ENCODE measurements at regions not wholly inside any gene's neighbourhood (a gene's known extent, or its start where the extent isn't known, plus 50 kb on each side); places are given as distances from the start of the nearest gene placed in this dataset.

- intact Hi-C loops (cut with micrococcal nuclease), result no loop called here
- DNase-seq, result no peak
- ATAC-seq, result no peak
These were observed 387.8 kb downstream of the OMA1 start for GRCh38 chr1:58158506-58159433.

- ATAC-seq (no peak), DNase-seq (no peak)
- intact Hi-C loops (cut with micrococcal nuclease), result no loop called here
These were observed 388.5 kb downstream of the OMA1 start for GRCh38 chr1:58158016-58158415.

- DNase-seq, result no peak
- intact Hi-C loops (cut with micrococcal nuclease), result no loop called here
- ATAC-seq, result no peak
These were observed 389.3 kb downstream of the OMA1 start for GRCh38 chr1:58157256-58157655.

- intact Hi-C loops (cut with micrococcal nuclease), result no loop called here
- DNase-seq (no peak), ATAC-seq (no peak)
These were observed 389.7 kb downstream of the OMA1 start for GRCh38 chr1:58156831-58157230.

- intact Hi-C loops (cut with micrococcal nuclease), result no loop called here
- ATAC-seq, result peak; percentile 14
These were observed 390.4 kb downstream of the OMA1 start for GRCh38 chr1:58156124-58156468.

GRCh38 chr1:58155418-58156123 is 391.0 kb downstream of the OMA1 start:
- peak; percentile 94 for ATAC-seq
- intact Hi-C loops (cut with micrococcal nuclease), result no loop called here
- peak; percentile 58 for DNase-seq

More at GRCh38 chr1:58156124-58156468, 390.4 kb downstream of the OMA1 start:
- no peak for DNase-seq

- no peak for DNase-seq
- ATAC-seq, result no peak
- intact Hi-C loops (cut with micrococcal nuclease), result no loop called here
These were observed 392.3 kb downstream of the OMA1 start for GRCh38 chr1:58154256-58154655.

DNA sequence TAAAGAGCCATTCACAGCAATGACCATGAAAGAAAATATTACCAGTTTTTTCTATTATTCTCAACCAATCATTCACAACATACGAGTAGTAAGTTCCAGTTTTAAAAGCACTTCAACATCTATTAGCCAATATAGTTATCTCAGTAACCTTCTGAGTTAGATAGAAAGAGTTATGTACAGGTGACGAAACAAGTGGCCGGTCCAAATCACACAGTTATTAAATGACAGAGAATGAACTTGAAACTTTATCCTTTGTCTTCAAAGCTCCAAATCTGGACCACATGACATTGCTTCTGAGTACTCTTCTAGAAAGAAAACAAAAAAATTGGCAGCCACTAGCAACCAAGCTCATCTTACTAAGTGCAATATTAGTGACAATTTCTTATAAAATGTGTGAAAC is 393.8 kb downstream of the OMA1 start:
- ATAC-seq, result no peak
- DNase-seq, result no peak
- intact Hi-C loops (cut with micrococcal nuclease), result no loop called here

DNA sequence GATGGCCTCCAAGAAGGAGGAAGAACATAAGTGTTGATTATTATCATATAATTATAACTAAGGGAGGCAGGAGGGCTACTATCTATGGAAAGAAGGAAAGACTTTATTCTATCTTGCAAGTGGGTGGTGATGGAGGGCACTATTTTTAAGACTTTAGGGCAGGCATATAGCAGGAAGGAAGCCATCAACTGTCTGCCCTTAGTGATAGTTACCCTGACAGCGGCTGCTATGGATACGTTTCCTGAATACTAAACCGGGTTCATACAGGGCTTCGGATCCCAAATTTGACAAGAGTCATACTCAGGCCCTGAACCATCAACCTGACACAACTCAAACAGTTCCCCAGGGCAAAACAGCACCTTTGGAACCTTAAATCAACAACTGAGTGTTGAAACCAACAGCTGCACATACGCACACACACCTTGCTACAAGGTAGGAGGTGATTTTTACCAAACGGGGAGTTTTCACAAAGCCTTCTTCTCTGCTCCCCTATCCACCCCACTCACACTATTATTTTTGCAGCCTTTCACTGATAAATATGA is 397.2 kb downstream of the OMA1 start:
- DNase-seq (no peak), ATAC-seq (no peak)
- intact Hi-C loops (cut with micrococcal nuclease), result no loop called here

DNA sequence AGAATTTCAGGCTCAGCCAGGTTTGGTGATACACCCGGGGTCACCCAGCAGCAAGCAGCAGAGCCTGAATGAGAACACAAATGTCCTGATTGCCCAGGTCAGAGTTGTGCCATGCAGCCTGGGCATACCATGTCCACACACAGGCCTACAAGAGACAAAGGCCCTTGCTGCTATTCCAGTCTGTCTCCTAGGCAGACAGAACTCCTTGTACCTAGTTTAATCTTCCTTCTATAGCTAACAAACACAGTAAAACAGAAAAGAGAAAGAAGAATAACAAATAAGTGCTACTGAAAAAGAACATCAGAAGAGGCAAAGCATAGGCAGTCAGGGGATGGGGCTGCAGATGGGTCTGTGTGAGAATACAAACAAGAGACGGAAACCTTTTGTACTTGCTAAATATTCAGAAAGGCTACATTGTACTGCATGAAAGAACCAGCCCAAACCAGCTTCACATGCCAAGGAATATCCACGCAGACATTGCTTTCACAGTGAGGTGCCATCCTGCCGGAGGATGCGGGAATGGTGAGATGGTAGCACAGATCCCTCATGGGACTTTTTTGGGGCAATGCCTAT is 401.7 kb downstream of the OMA1 start:
- DNase-seq, result no peak
- no peak for ATAC-seq
- intact Hi-C loops (cut with micrococcal nuclease), result no loop called here

DNA sequence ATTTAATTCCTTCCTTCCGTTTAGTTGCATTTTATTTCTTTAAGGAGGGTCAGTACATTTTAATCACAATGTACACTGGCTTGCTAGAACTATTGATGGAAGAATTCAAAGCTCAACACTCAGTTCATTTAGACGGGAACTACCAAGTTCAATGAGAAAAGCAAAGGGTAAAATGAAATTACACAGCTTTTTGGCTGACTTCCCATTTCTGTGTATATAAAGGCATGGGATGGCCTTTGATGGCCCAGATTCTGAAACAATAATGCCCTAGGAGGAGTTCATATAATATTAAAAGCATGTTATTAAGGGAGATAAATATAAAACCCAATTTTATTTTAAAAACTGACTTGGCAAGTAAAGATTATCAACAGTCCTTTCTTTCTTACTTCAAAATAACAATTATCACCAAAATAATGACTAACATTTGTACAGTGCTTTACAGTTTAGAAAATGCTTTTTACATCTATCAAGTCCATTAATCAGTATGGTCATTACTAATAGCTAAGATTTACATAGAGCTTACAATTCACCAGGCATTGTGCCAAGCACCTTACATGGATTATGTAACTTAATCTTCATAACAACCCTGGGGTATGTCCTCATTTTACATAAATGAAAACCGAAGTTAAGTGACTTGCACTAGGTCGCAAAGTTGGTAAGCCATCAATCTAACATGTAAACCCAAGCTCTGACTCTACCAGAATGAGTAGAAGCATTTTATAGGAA is 402.4 kb downstream of the OMA1 start:
- intact Hi-C loops (cut with micrococcal nuclease), result no loop called here
- DNase-seq (no peak), ATAC-seq (no peak)

- DNase-seq, result no peak
- ATAC-seq, result no peak
- intact Hi-C loops (cut with micrococcal nuclease), result no loop called here
These were observed 410.1 kb downstream of the OMA1 start for GRCh38 chr1:58136387-58136786.

- intact Hi-C loops (cut with micrococcal nuclease), result no loop called here
- no peak for DNase-seq
- ATAC-seq, result no peak
These were observed 410.7 kb downstream of the OMA1 start for GRCh38 chr1:58135821-58136321.

- intact Hi-C loops (cut with micrococcal nuclease), result no loop called here
- no peak for ATAC-seq
These were observed 413.0 kb downstream of the OMA1 start for GRCh38 chr1:58133562-58133961.

DNA sequence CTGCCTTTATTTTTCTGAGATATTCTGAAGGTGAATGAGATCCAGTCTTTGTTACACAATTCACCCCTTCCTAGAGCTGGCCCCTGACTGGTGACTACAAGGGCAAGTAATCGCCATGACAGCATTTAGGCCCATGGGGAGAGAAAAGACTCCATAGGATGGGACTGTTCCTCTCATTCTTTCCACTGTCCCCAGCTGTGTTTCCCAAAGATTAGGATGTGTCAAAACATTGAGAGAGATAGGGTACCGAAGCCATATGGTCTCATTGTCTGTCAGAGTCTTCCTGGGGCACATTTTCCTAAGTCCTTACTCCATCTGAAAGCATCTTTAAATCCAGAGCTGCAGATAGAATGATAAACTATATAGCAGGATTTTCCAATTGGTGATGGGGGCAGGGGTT is 423.5 kb downstream of the OMA1 start:
- ATAC-seq (no peak), DNase-seq (no peak)
- intact Hi-C loops (cut with micrococcal nuclease), result no loop called here

More at GRCh38 chr1:58133562-58133961, 413.0 kb downstream of the OMA1 start:
- no peak for DNase-seq

GRCh38 chr1:58119971-58120370 is 426.6 kb downstream of the OMA1 start:
- ATAC-seq (no peak), DNase-seq (no peak)
- intact Hi-C loops (cut with micrococcal nuclease), result no loop called here

DNA sequence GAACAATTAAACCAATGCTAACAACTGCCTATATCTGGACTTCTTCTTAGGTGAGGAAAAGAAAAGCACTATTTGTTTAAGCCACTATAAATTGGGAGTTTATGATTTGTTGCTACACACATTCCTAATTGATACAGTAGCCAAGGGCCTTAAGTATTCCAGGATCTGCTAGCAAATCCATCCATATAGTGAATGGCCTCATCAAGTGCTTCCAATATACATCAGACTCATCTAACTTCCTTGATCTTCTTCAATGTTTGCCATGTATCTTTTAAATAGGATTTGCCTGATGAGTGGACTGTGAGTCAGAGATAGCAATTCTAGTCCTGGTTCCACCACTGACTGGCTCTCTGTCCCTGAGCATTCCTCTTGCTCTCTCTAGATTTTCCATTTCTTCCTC is 430.2 kb downstream of the OMA1 start:
- ATAC-seq (no peak), DNase-seq (no peak)
- intact Hi-C loops (cut with micrococcal nuclease), result no loop called here

- no peak for DNase-seq
- ATAC-seq, result no peak
- intact Hi-C loops (cut with micrococcal nuclease), result no loop called here
These were observed 436.8 kb downstream of the OMA1 start for GRCh38 chr1:58109646-58110200.

DNA sequence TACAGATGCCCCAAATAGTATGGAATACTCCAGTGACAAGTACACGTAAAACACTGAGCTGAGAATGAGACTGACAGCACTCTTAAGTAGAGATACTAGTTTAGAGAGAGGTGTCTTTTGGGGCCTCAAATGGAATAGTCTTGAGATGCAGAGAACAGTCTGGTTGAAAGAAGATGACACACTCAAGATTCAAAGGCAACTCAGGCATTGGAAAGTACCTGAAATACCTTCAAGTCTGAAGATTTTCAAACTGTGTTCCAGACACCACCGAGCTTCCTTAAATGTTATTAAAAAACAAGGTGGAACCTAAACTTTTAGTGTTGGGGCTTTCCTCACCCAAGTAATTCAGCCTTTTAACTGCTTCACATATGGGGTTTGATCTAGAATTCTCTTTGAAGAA is 437.7 kb downstream of the OMA1 start:
- no peak for DNase-seq
- ATAC-seq, result no peak
- intact Hi-C loops (cut with micrococcal nuclease), result no loop called here
